ENCODE measurements at regions not wholly inside any gene's neighbourhood (a gene's known extent, or its start where the extent isn't known, plus 50 kb on each side); places are given as distances from the start of the nearest gene placed in this dataset.

DNA sequence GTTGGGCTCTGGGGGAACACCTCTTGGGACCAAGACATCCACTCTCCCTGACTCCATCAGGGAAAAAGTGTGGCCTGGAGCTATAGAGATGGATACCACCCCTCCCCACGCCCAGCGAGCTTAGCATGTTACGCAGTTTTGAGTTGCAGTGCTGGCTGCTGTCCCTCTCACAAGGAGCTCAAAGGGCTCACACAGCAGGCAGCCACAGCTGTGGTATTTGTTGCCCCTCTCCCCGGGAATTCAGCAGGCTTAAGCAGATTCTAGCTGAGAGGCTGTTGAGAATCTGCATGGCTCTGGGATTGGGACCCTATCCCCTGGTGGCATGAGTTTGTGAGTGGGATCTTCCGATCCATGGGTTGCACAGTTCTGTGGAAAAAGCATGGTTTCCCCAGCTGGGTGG lies 673.1 kb upstream of the FSHR start:
- TF ChIP-seq, protein P1, sequence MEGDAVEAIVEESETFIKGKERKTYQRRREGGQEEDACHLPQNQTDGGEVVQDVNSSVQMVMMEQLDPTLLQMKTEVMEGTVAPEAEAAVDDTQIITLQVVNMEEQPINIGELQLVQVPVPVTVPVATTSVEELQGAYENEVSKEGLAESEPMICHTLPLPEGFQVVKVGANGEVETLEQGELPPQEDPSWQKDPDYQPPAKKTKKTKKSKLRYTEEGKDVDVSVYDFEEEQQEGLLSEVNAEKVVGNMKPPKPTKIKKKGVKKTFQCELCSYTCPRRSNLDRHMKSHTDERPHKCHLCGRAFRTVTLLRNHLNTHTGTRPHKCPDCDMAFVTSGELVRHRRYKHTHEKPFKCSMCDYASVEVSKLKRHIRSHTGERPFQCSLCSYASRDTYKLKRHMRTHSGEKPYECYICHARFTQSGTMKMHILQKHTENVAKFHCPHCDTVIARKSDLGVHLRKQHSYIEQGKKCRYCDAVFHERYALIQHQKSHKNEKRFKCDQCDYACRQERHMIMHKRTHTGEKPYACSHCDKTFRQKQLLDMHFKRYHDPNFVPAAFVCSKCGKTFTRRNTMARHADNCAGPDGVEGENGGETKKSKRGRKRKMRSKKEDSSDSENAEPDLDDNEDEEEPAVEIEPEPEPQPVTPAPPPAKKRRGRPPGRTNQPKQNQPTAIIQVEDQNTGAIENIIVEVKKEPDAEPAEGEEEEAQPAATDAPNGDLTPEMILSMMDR (IDR thresholded peaks at IDR 0.05): no peak
- TF ChIP-seq POLR2A (IDR thresholded peaks at IDR 0.05) (no peak), POLR2AphosphoS5 (IDR thresholded peaks at IDR 0.05) (no peak), EP300 (IDR thresholded peaks at IDR 0.05) (no peak)
